Astrocyte (in vitro differentiated cells and primary cell): ENCODE measurements at regions not wholly inside any gene's neighbourhood (a gene's known extent, or its start where the extent isn't known, plus 50 kb on each side); places are given as distances from the start of the nearest gene placed in this dataset.

Experiments used
- DNase-seq: peaks from one replicate; pipeline ENCODE4 v3.0.0-alpha.2; 2010; ENCODE audit warnings: low read depth
- FAIRE-seq: peaks from 2 replicates; lab custom pipeline; 2011; peaks lifted over from hg19 to GRCh38; lab: Jason Lieb, UNC
- H2AFZ ChIP-seq: 2 replicates; pipeline ENCODE4 v1.6.0; 2012; ENCODE audit warnings: low read depth, low read length, inconsistent platforms
- H3K27ac ChIP-seq: 2 replicates; pipeline ENCODE4 v1.5.1; 2011; ENCODE audit warnings: low read depth, low read length, inconsistent platforms
- H3K27me3 ChIP-seq: 2 replicates; pipeline ENCODE4 v1.6.0; 2011; ENCODE audit warnings: low read length, inconsistent platforms; ENCODE audit not compliant: insufficient read depth
- H3K36me3 ChIP-seq: 2 replicates; pipeline ENCODE4 v1.5.1; 2011; ENCODE audit warnings: low read length, inconsistent platforms; ENCODE audit not compliant: insufficient read depth
- H3K4me1 ChIP-seq: 2 replicates; pipeline ENCODE4 v1.5.1; 2011; ENCODE audit warnings: low read length, inconsistent platforms; ENCODE audit not compliant: insufficient read depth
- H3K4me2 ChIP-seq: 2 replicates; pipeline ENCODE4 v1.6.0; 2012; ENCODE audit warnings: low read length, inconsistent platforms
- H3K4me3 ChIP-seq: 2 replicates; pipeline ENCODE4 v1.5.1; 2011; ENCODE audit warnings: low read depth, mild to moderate bottlenecking, low read length, inconsistent platforms; ENCODE audit not compliant: insufficient read depth
- H3K79me2 ChIP-seq: 2 replicates; pipeline ENCODE4 v1.6.0; 2012; ENCODE audit warnings: mild to moderate bottlenecking, low read length, inconsistent platforms; ENCODE audit not compliant: insufficient read depth
- H3K9ac ChIP-seq: 2 replicates; pipeline ENCODE4 v1.6.0; 2012; ENCODE audit warnings: mild to moderate bottlenecking, low read length, inconsistent platforms
- H3K9me3 ChIP-seq: 2 replicates; pipeline ENCODE4 v1.5.1; 2012; ENCODE audit warnings: low read depth, mild to moderate bottlenecking, low read length, inconsistent platforms; ENCODE audit not compliant: insufficient read depth
- H4K20me1 ChIP-seq: 2 replicates; pipeline ENCODE4 v1.6.0; 2012; ENCODE audit warnings: low read length, inconsistent platforms; ENCODE audit not compliant: insufficient read depth
- H3K27ac Mint-ChIP-seq: one replicate; pipeline ENCODE4 v1.8.0; 2021; ENCODE audit warnings: mild to moderate bottlenecking, mixed read lengths; ENCODE audit not compliant: unreplicated experiment
- H3K27me3 Mint-ChIP-seq: one replicate; pipeline ENCODE4 v1.8.0; 2021; ENCODE audit warnings: low read depth, mixed read lengths; ENCODE audit not compliant: unreplicated experiment
- H3K36me3 Mint-ChIP-seq: one replicate; pipeline ENCODE4 v1.8.0; 2021; ENCODE audit warnings: low read depth, mixed read lengths; ENCODE audit not compliant: unreplicated experiment
- H3K4me1 Mint-ChIP-seq: one replicate; pipeline ENCODE4 v1.8.0; 2021; ENCODE audit warnings: low read depth, mixed read lengths; ENCODE audit not compliant: unreplicated experiment
- H3K4me3 Mint-ChIP-seq: one replicate; pipeline ENCODE4 v1.8.0; 2021; ENCODE audit warnings: mild to moderate bottlenecking, moderate library complexity, mixed read lengths; ENCODE audit not compliant: unreplicated experiment
- H3K9me3 Mint-ChIP-seq: one replicate; pipeline ENCODE4 v1.8.0; 2021; ENCODE audit warnings: mild to moderate bottlenecking, mixed read lengths; ENCODE audit not compliant: unreplicated experiment
- EZH2 ChIP-seq: IDR thresholded peaks from 2 replicates; pipeline ENCODE4 v1.6.1; 2012; ENCODE audit warnings: mild to moderate bottlenecking, low read length, inconsistent platforms; ENCODE audit not compliant: insufficient read depth
- TF ChIP-seq, protein P1 (sequence below): IDR thresholded peaks from 2 replicates; pipeline ENCODE4 v1.5.1; 2011; ENCODE audit warnings: low read depth, mild to moderate bottlenecking, inconsistent platforms, low read length, moderate library complexity; ENCODE audit not compliant: insufficient read depth

DNA sequence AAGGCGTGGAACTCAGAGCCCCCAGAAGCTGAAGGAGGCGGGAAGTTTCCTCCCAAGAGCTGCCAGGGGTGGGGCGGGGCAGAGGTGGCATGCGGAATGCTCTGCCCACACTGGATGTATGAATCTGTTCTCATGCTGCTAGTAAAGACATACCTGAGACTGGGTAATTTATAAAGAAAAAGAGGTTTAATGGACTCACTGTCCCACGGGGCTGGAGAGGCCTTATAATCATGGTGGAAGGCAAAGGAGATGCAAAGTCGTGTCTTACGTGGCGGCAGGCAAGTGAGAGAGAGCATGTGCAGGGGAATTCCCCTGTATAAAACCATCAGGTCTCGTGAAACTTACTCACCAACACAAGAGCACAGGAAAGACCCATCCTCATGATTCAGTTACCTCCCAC is 57.6 kb downstream of the SMIM38 start:
- no peaks in the 10 kb centered on the region for H3K36me3 ChIP-seq
- TF ChIP-seq, protein P1, sequence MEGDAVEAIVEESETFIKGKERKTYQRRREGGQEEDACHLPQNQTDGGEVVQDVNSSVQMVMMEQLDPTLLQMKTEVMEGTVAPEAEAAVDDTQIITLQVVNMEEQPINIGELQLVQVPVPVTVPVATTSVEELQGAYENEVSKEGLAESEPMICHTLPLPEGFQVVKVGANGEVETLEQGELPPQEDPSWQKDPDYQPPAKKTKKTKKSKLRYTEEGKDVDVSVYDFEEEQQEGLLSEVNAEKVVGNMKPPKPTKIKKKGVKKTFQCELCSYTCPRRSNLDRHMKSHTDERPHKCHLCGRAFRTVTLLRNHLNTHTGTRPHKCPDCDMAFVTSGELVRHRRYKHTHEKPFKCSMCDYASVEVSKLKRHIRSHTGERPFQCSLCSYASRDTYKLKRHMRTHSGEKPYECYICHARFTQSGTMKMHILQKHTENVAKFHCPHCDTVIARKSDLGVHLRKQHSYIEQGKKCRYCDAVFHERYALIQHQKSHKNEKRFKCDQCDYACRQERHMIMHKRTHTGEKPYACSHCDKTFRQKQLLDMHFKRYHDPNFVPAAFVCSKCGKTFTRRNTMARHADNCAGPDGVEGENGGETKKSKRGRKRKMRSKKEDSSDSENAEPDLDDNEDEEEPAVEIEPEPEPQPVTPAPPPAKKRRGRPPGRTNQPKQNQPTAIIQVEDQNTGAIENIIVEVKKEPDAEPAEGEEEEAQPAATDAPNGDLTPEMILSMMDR = no peak
- no peak for TF ChIP-seq EZH2
- Mint-ChIP-seq H3K27me3 (peaks cover 44% of the 10 kb centered on the region), H3K4me3 (no peak overlapping the region), H3K4me1 (peaks cover 5% of the 10 kb centered on the region), H3K9me3 (peaks cover 6% of the 10 kb centered on the region), H3K36me3 (peaks cover 2% of the 10 kb centered on the region), H3K27ac (no peak overlapping the region)
- no peak overlapping the region for H3K4me3 ChIP-seq
- H4K20me1 ChIP-seq = no peaks in the 10 kb centered on the region
- no peak overlapping the region for H3K4me2 ChIP-seq
- no peak overlapping the region for H3K27ac ChIP-seq
- H3K9ac ChIP-seq = no peak overlapping the region
- peaks cover 2% of the 10 kb centered on the region for H3K9me3 ChIP-seq
- DNase-seq (no peak), FAIRE-seq (no peak)
- H3K79me2 ChIP-seq = no peaks in the 10 kb centered on the region
- peaks cover 3% of the 10 kb centered on the region for H3K27me3 ChIP-seq
- peaks cover 8% of the 10 kb centered on the region for H3K4me1 ChIP-seq
- H2AFZ ChIP-seq = no peak overlapping the region

DNA sequence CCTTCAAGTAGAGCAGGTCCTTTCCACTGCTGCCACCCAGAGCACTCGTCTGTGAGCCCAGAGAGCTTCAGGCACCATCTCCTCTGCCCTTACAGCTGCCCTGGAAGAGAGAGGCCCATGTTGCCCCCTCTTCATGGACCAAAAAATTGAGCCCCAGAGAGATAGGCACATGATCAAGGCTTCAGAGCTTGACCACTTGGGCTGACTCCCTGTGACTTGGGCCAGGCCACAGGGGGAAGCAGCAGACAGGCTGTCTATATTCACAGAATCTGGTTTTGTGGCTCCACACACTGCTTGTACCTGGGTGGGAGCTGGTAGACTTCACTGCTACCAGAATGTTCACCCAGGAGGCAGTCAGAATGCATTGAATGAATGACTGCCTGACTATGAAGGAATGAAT is 58.2 kb downstream of the SMIM38 start:
- Histone ChIP-seq H3K36me3 (no peaks in the 10 kb centered on the region), H2AFZ (no peak overlapping the region), H3K4me1 (peaks cover 8% of the 10 kb centered on the region), H3K9me3 (no peaks in the 10 kb centered on the region), H3K9ac (no peak overlapping the region), H3K4me3 (no peak overlapping the region), H3K4me2 (no peak overlapping the region), H3K27me3 (peaks cover 4% of the 10 kb centered on the region), H3K27ac (no peak overlapping the region), H4K20me1 (no peaks in the 10 kb centered on the region), H3K79me2 (no peaks in the 10 kb centered on the region)
- no peak overlapping the region for H3K27ac Mint-ChIP-seq
- DNase-seq = no peak
- FAIRE-seq = no peak
- peaks cover 2% of the 10 kb centered on the region for H3K36me3 Mint-ChIP-seq
- H3K4me3 Mint-ChIP-seq = no peak overlapping the region
- H3K4me1 Mint-ChIP-seq = peaks cover 5% of the 10 kb centered on the region
- TF ChIP-seq, protein P1 = no peak
- TF ChIP-seq EZH2 = no peak
- peaks cover 44% of the 10 kb centered on the region for H3K27me3 Mint-ChIP-seq
- peaks cover 6% of the 10 kb centered on the region for H3K9me3 Mint-ChIP-seq

DNA sequence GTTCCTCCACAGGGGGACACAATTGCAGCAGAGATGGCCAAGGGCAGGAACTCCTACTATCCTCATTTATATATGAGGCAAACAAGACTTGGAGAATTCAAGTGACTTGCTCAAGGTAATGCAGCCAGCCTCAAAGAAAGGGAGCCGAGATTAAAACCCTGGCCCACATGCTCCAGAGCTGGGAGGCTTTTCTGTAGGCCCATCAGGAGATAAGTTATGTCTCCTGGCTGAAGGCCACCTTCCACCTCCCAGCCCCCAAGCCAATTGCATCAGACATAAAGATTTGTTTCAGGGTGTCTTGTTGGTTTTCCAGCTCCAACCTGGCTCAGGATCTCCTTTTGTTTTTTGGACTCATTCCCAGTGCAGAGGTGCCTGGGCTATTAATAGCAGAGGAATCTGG is 59.5 kb downstream of the SMIM38 start:
- Mint-ChIP-seq H3K4me3 (no peak overlapping the region), H3K36me3 (peaks cover 2% of the 10 kb centered on the region), H3K4me1 (peaks cover 5% of the 10 kb centered on the region), H3K9me3 (peaks cover 6% of the 10 kb centered on the region), H3K27ac (no peak overlapping the region), H3K27me3 (peaks cover 46% of the 10 kb centered on the region)
- TF ChIP-seq EZH2 = no peak
- TF ChIP-seq, protein P1 = no peak
- Histone ChIP-seq H4K20me1 (no peaks in the 10 kb centered on the region), H3K4me1 (peaks cover 8% of the 10 kb centered on the region), H3K9ac (no peak overlapping the region), H3K36me3 (no peaks in the 10 kb centered on the region), H3K27ac (no peak overlapping the region), H3K79me2 (no peaks in the 10 kb centered on the region), H3K27me3 (peaks cover 12% of the 10 kb centered on the region), H3K9me3 (no peaks in the 10 kb centered on the region), H3K4me3 (no peak overlapping the region), H2AFZ (no peak overlapping the region), H3K4me2 (no peak overlapping the region)
- FAIRE-seq = no peak
- DNase-seq = no peak
